Amygdala (tissue), 56 donors: ENCODE measurements at regions not wholly inside any gene's neighbourhood (a gene's known extent, or its start where the extent isn't known, plus 50 kb on each side); places are given as distances from the start of the nearest gene placed in this dataset.

Experiments used
- DNase-seq, 56 donors: peaks; one replicate each; lab custom pipeline; 2025; lab: John Stamatoyannopoulos, UW

DNA sequence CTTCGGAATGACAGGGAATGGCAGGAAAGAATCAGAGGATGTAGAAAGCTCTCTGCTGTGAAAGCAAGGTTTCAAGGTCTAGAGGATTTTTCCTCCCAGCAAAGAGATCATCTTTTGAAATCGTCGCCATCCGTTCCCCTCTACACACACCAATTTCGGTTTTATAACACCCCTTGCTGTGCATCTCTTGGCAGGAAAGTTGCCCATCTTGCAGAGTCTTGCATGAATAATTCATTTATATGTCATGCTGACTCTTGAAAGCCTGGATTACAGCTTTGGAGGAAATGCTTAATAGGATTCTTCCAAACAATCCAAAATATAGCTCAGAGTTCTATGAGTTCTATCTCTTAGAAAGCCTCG lies 262.7 kb downstream of the CHL1 start:
- no peak for DNase-seq

GRCh38 chr3:461006-461405 lies 264.4 kb downstream of the CHL1 start:
- no peak for DNase-seq

GRCh38 chr3:462851-463250 lies 266.3 kb downstream of the CHL1 start:
- DNase-seq, result no peak

- no peak for DNase-seq
These were observed 267.0 kb downstream of the CHL1 start for GRCh38 chr3:463252-464192.

DNA sequence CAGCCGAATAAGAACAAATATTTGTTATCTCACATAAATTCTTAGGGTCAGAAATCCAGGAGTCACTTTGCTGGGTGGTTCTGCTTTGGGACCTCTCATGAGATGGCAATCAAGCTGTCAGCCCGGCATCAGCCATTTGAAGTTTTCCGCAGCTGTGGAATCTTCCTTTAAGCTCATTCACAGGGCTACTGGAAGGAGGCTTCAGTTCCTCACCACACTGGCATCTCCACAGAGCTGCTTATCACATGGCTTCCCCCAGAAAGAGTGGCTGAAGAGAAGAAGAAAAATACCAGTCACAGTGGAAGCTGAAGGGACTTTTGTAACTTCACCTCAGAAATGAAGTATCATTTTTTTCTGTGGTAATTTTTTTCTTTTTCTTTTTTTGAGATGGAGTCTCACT lies 267.7 kb downstream of the CHL1 start:
- DNase-seq, result no peak

GRCh38 chr3:468172-468571 lies 271.6 kb downstream of the CHL1 start:
- DNase-seq, result no peak

GRCh38 chr3:473033-473800 lies 276.7 kb downstream of the CHL1 start:
- no peak for DNase-seq

GRCh38 chr3:474828-475227 lies 278.3 kb downstream of the CHL1 start:
- no peak for DNase-seq

DNA sequence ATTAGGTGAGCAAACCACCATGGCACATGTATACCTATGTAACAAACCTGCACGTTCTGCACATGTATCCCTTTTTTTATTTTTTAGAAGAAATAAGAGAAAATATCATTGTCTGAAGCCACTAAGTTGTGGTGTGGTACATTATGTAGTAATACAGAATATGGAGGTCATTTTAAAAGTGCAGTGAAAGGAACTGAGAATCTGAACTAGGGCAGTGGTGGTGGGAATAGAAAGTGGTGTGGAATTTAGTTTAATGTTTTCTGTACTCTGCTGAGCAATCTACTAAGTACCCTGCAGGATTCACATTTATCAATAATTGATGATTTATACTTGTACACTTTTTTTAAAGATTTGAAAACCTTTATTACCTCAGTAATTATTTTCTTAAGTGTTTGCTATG lies 283.5 kb downstream of the CHL1 start:
- DNase-seq, result no peak

GRCh38 chr3:481111-481510 lies 284.5 kb downstream of the CHL1 start:
- no peak for DNase-seq

- DNase-seq, result no peak
These were observed 285.1 kb downstream of the CHL1 start for GRCh38 chr3:481680-482079.

GRCh38 chr3:482479-482878 lies 285.9 kb downstream of the CHL1 start:
- no peak for DNase-seq

DNA sequence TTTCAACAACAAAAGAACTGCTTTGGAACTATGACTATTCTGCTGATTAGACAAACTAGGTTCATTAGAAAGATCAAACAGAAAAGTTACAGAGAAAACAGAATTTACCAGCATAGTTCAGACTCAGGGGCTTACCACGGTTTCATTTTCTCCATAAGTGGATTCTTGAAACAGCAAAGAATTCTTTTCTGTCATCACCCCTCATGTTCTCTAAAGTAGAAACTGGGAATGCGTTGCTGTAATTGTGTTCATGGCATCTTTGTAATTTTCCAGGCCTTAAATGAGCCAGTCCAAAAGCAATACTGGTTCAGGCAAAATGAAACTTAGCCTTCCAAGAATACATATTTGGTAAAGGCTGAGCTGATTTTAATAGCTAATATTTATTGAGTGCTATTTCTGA lies 287.8 kb downstream of the CHL1 start:
- no peak for DNase-seq

GRCh38 chr3:487614-488013 lies 291.1 kb downstream of the CHL1 start:
- DNase-seq, result no peak

DNA sequence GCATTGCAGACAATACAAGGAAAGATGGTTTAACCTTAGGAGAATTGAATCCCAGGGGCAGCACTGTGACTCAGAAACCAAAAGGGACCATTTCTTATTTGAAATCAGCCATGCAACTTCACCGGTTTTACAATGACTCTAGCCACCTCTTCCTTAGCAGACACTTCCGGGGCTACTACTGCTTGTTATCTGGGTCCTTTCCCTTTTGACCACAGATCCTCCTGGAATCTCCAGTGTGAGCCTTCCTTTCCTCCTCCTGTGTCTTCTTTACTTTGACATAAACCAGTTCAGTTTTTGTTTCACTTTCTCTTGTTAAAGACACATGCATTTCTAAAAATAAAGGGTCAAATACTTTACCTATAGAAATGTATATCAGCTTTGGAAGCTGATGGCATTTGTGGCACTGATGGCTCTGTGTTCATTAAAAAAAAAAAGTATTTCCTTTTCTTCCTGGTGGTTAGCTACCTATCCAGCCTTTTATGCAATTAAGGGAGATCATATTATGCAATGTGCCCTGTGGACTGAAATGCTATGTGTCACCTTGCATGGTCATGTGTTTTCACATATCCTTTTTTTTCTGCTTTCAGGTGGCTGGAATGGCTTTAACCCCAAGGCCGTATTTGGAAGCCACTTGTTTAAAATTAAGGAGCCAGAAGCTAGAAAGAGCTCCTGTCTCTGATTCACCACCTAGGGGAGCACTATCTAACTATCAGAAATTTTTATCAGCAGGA lies 296.2 kb downstream of the CHL1 start:
- DNase-seq, result no peak

GRCh38 chr3:494190-494589 lies 297.6 kb downstream of the CHL1 start:
- no peak for DNase-seq

- no peak for DNase-seq
These were observed 301.9 kb downstream of the CHL1 start for GRCh38 chr3:498487-498886.

GRCh38 chr3:499001-499761 lies 302.6 kb downstream of the CHL1 start:
- no peak for DNase-seq

DNA sequence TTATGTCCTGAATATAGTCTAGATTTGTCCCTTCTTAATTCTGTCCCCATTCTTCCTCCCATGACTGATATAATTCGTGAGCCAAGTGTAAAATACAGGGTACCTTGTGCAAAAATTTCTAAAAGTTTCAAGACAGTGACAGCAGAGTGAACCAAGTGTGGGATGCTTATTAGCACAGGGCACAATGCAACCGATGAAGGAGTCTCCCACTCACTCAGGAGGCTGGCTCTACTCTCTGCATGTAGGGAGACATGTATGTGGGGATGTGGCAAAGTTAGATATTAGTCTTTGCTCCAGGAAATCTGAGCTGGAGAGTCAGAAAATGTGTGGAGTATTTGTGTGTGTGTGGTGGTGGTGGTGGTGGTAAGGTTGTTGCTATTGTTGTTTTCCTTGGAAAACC lies 305.9 kb downstream of the CHL1 start:
- DNase-seq, result no peak

DNA sequence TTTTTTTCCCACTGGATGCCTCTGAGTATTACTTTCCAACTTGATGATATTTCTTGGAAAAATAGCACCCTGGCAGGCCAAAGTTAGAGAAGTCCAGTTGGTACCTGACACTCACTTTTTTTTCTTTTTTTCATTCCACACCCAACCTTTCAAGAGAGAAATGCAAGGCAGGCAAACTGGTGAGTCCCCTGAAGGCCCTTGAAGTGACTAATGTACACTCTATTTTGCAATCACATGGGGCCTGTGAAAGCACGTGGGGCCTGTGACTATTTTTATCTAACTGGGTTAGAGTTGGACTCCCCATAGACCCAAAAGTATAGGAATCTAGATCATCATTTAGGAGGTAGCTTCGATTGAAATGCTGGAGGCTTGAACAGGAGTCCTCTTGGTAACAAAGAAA lies 316.7 kb downstream of the CHL1 start:
- no peak for DNase-seq

DNA sequence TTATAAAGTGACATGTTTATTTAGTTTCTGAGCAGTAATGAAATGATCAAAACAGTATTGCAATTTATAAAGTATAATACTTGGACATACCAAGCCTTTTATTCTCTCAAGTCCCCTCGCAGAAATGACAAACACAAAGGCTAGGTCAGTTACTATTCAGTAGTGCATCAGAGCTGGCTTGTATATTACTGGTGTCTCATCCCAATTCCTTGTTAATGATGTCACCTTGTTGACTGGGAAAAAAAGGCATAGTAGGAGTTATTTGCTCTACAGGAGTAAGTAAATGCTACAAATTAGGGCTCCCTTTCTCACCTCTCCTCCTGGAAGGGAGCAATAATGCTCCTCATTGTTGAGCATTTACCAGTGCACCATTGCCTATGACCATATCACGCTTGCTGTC lies 317.6 kb downstream of the CHL1 start:
- no peak for DNase-seq
